HCT116 (cell line): ENCODE measurements at regions not wholly inside any gene's neighbourhood (a gene's known extent, or its start where the extent isn't known, plus 50 kb on each side); places are given as distances from the start of the nearest gene placed in this dataset.

Experiments used
- CEBPB ChIP-seq: IDR thresholded peaks from 2 replicates; pipeline ENCODE4 v1.6.1; 2012; ENCODE audit warnings: low read depth
- POLR2A ChIP-seq: IDR thresholded peaks from 2 replicates; pipeline ENCODE4 v1.7.0; 2011; ENCODE audit warnings: borderline replicate concordance; ENCODE audit not compliant: insufficient read depth, insufficient read length; ENCODE audit errors: extremely low read depth
- POLR2AphosphoS5 ChIP-seq: IDR thresholded peaks from 2 replicates; pipeline ENCODE4 v1.6.1; 2011; ENCODE audit warnings: mild to moderate bottlenecking, low read depth, low read length, moderate library complexity
- TF ChIP-seq, protein P1 (sequence below), 3 experiments: fragments of 200-600 bp in 1 of 3; sonication (generic) in 1 of 3; IDR thresholded peaks in 2 of 3; conservative IDR thresholded peaks in 1 of 3; 2 replicates each; pipeline ENCODE4 v1.5.1; 2012 to 2017; ENCODE audit warnings: low read depth in 2 of 3, low read length in 2 of 3, antibody characterized with exemption in 1 of 3, borderline replicate concordance in 1 of 3, control low read depth in 1 of 3, mild to moderate bottlenecking in 1 of 3, mixed read lengths in 1 of 3, mixed run types in 1 of 3, moderate library complexity in 1 of 3; ENCODE audit not compliant: insufficient read depth in 1 of 3
- TF ChIP-seq, protein P2 (sequence below): IDR thresholded peaks from 2 replicates; pipeline ENCODE4 v1.6.1; 2012; ENCODE audit warnings: low read depth

- no peak for TF ChIP-seq POLR2A
- TF ChIP-seq, protein P1, sequence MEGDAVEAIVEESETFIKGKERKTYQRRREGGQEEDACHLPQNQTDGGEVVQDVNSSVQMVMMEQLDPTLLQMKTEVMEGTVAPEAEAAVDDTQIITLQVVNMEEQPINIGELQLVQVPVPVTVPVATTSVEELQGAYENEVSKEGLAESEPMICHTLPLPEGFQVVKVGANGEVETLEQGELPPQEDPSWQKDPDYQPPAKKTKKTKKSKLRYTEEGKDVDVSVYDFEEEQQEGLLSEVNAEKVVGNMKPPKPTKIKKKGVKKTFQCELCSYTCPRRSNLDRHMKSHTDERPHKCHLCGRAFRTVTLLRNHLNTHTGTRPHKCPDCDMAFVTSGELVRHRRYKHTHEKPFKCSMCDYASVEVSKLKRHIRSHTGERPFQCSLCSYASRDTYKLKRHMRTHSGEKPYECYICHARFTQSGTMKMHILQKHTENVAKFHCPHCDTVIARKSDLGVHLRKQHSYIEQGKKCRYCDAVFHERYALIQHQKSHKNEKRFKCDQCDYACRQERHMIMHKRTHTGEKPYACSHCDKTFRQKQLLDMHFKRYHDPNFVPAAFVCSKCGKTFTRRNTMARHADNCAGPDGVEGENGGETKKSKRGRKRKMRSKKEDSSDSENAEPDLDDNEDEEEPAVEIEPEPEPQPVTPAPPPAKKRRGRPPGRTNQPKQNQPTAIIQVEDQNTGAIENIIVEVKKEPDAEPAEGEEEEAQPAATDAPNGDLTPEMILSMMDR (IDR thresholded peaks at IDR 0.05 in 2 of 3, conservative IDR thresholded peaks at IDR 0.05 in 1 of 3; ENCODE audit: borderline replicate concordance in 1 of 3, insufficient read depth in 1 of 3, low read depth in 2 of 3, low read length in 2 of 3), result no peak
- TF ChIP-seq CEBPB, result no peak
- TF ChIP-seq, protein P2, sequence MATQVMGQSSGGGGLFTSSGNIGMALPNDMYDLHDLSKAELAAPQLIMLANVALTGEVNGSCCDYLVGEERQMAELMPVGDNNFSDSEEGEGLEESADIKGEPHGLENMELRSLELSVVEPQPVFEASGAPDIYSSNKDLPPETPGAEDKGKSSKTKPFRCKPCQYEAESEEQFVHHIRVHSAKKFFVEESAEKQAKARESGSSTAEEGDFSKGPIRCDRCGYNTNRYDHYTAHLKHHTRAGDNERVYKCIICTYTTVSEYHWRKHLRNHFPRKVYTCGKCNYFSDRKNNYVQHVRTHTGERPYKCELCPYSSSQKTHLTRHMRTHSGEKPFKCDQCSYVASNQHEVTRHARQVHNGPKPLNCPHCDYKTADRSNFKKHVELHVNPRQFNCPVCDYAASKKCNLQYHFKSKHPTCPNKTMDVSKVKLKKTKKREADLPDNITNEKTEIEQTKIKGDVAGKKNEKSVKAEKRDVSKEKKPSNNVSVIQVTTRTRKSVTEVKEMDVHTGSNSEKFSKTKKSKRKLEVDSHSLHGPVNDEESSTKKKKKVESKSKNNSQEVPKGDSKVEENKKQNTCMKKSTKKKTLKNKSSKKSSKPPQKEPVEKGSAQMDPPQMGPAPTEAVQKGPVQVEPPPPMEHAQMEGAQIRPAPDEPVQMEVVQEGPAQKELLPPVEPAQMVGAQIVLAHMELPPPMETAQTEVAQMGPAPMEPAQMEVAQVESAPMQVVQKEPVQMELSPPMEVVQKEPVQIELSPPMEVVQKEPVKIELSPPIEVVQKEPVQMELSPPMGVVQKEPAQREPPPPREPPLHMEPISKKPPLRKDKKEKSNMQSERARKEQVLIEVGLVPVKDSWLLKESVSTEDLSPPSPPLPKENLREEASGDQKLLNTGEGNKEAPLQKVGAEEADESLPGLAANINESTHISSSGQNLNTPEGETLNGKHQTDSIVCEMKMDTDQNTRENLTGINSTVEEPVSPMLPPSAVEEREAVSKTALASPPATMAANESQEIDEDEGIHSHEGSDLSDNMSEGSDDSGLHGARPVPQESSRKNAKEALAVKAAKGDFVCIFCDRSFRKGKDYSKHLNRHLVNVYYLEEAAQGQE, result no peak
- no peak for TF ChIP-seq POLR2AphosphoS5
Measured at GRCh38 chr2:61737841-61738240, 116.0 kb downstream of the FAM161A start.
